HG03460 (cell line): ENCODE measurements at regions not wholly inside any gene's neighbourhood (a gene's known extent, or its start where the extent isn't known, plus 50 kb on each side); places are given as distances from the start of the nearest gene placed in this dataset.

Experiments
- ATAC-seq: cut with Tn5 transposase; IDR thresholded peaks from one replicate; pipeline ENCODE4 v1.9.1; 2021; ENCODE audit not compliant: unreplicated experiment

DNA sequence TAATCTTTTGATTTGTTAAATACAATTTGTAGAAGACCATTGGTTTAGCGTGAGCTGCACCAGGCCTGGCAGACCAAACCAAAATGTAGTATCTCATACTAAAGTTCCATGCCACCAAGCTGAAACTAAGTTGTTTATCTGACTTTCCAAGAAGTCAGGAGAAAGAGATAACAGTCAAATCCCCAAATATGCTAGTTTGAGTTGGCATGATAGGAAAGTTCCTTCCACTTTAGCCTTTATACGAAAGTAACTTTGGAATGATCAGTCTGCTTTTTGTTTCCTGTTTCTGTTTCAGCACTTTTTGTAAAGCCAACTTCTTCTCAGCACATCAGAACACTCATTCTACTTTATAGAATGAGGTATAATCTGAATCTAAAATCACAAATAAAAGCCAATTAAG lies 449.2 kb downstream of the GRXCR1 start:
- ATAC-seq, result no peak

DNA sequence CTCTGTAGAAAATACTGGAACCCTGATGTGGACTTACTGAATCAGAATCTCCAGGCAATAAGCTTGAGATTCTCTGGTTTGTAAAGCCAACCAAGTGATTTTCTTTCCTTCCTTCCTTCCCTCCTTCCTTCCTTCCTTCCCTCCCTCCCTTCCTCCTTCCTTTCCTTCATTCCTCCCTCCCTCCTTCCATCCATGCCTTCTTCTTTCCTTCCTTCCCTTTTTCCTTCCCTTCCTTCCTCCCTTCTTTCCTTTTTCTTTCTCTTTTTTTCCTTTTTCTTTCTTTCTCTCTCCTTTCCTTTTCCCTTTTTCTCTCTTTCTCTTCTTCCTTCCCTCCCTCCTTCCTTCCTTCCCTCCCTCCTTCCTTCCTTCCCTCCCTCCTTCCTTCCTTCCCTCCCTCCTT lies 450.8 kb downstream of the GRXCR1 start:
- no peak for ATAC-seq

DNA sequence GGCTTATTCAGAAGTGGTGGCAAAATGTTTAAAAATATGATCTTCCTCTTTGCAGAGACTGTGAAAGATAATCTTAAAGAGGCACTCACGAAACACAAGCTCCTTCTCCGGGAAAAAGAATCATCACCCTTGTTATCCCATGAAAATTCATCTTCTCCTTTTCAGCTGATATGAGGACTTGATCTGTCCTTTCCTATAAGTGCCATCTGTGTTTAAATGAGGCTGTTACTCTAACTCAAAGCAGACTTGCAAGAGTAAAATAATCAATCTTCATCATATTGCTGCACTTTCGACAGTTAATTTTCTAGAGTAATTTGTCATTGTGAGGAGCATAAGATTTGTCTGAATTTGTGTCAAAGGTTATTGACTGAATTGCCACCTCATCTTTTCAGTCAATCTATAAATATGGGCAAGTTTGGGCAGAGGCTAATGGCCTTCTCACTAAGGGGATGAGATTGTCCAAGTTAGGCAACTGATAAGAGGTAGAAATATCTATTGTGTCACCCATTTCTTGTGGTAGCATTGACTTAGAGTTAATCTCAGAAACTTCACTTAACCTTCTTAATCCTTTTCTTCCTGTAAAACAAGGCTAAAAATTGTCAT lies 452.9 kb downstream of the GRXCR1 start:
- ATAC-seq, result no peak

DNA sequence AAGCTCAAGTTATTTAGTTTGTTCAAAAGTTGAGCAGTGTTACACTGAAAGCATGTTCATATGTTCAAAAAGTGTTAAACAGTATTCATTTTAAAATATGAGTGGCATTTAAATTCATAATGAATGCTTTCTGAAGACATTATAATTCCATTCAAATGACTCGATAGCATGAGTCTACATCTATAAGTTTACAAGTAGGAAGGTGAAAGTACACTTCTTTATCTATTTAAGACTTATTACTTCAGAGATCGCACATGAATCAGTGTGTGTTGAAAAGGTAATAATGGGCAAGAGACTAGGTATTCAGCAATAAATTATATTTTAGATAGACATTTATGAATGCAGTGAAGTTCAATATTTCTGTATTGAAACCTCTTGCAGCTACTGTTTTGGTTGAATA lies 456.1 kb downstream of the GRXCR1 start:
- no peak for ATAC-seq

DNA sequence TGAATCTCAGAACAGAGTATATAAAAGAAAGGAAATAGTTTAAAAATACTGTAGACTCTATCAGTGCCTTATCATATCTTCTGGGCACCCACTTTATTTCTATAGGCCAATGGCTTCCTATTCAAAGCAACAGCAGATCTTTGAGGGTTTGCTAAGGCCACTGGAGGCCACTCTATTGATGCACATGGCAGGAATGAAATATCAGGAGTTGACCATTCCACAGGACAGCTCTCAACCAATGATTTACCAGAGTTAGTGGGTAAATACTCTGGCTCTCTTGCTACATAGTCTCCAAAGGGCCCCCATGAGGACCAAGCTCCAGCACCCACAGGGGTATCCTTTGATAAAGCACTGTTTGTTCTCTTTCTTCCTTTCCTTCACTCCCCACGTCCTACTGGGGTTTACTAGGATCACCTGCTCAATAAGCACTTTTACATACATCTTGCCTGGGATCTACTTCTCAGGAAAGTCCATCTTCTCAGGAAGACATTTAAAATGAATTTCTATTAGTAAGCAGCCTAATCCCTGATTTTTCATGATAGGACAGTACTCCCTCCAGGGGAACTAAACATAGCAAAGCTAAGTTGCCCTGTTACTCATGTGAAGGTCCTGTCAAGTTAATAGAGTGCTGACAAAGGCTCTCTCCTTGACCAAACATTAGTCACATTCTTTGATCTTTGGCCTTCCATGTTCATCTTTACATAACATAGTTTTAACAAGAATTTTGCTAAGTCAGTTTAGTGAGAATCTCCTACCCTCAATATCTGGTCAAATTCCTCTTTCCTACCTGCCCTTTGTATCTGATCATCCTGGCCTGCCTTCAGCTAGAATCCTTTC lies 459.7 kb downstream of the GRXCR1 start:
- ATAC-seq, result no peak

DNA sequence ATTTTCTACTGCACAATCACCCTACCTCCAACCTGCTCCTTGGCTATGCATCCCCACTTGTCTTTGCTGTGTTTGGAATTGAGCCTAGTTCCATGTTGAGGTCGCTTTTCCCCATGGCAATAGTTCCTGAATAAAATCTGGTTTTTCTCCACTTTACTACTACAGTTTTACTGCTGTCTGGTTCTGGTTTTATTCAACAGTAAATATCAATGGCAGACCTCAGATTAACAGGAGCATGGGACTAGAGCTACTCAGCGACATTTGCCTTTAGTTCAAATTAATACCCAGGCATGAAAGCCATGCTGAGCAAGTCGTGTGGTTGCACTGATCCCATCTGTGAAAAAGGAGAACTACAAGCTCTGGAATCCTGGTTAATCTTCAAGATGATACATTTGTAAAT lies 460.3 kb downstream of the GRXCR1 start:
- ATAC-seq, result no peak

DNA sequence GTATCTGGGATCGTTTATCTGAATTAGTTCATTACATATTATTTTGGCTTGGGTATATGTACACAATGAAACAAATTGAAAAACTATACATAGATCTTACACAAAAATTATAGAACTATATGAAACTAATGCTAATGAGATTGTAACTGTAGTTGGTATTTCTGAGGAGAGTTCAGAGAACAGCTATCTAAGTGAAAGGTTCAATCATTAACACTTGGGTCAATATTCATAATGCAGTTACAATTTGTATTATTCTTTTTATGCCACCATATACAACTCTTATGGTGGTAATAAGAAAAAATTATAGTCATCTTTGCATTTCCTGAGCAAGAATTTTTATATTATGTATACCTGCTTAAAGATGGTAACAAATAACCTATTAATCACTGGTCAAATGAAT lies 461.0 kb downstream of the GRXCR1 start:
- ATAC-seq, result no peak

DNA sequence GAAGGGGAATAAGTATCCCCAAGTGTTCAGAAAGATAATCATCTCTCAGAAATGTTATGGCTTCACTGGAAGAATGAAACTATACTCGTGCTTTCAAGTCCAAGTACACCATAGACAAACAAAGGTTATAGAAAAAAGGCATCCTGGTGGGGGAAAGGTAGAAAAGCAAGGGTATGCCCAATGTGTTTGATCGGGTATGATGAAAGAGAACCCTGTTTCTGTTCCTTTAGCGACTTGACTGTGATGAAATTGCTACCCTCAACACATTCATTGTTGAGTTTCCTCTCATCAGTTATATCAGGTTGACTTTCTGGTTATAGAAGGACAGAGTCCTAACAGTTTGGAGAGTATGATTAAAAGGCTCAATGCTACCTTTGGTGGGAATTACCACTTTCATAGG lies 464.3 kb downstream of the GRXCR1 start:
- ATAC-seq, result no peak

DNA sequence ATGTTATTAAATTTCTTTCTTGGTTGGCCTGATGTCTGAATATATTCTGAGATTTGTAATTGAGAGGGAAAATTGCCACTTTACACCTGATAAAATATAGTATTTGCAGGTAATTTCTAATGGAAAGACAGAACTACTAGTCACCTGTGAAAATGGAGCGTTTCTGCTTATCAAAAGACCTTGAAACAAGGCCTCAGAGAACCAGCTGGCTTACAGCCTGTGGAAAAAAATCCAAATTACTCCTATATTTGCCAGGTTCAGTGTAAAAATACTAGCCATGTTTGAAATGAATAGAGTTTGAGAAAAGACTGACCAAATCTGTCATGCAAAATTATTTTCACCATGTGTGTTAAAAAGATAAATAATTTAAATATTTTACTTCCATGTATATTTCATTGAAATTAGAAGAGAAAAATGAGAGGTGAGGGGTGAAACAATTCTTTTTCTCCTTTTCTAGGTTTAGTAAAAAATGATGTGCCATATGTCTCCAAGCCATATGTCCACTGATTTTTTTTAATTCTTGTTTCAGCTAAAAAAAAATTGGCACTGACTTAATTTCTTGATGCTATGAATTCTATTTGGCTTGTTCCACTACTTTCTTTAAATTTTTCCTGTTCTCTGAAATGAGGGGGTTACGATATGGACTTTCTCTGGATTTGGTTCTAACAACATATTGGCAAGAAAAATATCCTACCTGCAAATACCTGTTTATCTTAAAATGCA lies 464.9 kb downstream of the GRXCR1 start:
- no peak for ATAC-seq

DNA sequence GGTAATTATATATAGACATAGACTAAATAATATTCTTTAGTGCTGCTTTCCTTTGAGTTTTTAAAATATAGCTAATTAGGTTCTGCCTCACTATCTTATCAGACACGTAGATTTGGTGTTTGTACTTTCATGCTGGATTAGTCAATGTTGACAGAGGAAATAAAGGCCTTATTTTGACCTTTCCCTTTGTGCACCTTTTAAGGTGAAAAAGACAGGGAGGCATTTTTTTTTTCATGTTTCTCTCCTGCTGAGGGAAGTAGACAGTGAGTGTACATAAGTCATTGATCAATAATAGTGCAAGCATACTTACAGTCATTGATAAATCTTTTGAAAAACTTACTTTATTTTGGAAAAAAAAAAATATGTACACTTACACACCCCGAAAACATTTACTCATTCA lies 467.8 kb downstream of the GRXCR1 start:
- ATAC-seq, result no peak

DNA sequence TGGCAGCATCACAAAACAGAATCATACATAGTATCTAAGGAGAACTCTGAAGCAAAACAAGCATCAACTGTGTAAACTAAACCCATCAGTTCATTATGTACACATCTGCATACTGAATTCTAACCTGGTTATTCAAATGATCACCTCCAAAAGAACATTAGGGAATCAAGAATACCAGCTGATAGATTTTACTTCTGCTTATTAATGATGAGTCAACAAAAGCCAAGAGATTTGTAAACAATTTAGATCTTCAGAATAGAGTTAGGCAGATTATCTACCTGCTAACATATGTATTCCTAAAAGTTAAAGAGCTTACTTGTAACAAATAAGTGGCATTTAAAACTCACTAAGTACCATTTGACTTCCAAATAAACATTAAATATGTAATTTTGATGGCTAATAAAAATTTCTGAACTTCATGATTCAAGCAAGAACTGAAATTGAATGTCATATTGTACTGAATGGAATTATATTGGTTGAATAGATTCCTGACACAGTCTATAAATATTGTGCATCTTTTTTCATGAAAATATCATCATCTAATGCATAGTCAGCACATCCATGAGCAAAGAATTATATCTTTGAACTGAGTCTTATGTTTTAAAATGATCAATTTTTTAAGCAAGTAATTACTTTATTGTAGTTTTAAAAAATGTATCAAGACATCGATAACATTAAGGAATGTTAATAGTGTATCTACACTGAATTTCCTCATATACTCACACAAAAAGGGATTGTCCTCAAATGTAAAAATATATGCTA lies 470.5 kb downstream of the GRXCR1 start:
- no peak for ATAC-seq

DNA sequence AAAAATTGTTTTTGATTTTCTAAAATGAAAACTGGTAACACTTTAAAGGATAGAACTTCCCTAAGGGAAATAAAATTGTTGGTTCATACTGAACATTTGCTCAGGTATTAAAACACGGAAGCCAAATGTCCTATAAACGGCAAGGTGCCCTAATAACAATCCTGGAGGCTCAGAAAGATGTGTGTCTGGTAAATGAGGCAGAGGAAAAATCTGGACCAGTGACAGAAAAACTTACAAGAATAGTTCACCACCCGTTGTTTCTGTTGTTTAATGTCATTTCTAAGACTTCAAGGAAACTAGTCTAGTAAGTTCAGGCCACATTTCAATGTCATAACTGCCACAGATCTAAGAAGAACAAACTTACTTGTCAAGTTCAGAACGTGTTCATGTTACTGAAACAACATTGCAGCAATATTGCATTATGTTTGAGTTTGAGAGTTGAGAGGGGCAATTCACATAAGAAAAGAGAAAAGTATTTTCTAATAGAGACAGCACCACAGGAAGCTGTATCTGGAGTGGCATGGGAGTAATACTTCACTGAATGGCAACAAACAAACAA lies 476.6 kb downstream of the GRXCR1 start:
- ATAC-seq, result no peak

DNA sequence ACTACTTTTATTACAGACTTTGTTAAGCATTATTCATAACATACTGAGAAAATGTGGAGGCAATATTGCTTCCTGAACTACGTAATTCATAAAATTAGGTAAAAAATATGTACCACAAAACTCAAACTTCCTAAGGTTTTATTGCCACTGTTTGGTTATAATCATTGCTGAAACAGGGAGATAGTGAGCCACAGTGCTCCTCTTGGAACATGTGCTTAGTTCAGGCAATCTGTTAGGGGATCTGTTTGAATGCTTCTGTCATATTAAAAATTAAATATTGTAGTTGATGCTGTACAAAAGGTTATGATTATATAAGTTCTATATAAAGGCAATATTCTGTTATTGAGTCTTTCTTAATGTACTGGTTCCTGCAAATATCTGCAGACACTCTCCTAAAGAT lies 480.7 kb downstream of the GRXCR1 start:
- no peak for ATAC-seq

DNA sequence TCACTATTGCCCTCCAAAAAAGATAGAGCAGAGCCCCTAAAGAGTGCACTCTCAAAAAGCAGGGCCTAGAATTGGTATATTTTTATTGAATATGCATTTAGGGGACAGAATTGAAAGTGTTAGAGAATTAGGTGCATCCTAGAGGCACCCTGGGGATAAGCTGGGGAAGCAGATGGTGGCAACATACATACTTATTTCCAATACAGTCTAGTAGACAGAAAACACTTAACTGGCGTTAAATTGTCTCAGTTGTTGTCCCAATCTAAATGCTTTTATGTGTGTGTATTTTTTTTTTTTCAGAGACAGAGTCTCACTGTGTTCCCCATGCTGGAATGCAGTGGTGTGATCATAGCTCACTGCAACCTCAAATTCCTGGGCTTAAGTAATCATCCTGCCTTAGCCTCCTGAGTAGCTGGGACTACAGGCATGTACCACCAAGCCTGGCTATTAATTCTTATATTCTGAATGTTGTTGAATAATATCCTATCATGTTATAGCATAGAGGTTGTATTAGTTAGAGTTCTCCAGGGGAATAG lies 481.8 kb downstream of the GRXCR1 start:
- ATAC-seq, result no peak

DNA sequence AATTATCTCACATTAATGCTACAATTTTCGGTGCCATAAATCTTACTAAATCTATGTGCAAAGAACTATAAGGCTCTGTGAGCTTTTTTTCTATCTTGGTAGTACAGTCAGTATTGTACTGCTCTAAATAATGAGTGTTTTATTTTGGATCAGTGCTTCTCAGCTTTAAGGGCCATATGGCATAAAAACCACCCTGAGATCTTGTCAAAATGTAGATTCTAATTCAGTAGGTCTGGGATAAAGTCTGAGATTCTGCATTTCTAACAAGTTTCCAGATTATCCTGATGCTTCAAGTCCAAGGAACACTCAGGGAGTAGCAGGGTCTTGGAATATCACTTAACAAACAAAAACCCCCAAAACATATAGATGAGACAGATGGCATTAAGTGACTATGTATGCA lies 486.5 kb downstream of the GRXCR1 start:
- ATAC-seq, result no peak

DNA sequence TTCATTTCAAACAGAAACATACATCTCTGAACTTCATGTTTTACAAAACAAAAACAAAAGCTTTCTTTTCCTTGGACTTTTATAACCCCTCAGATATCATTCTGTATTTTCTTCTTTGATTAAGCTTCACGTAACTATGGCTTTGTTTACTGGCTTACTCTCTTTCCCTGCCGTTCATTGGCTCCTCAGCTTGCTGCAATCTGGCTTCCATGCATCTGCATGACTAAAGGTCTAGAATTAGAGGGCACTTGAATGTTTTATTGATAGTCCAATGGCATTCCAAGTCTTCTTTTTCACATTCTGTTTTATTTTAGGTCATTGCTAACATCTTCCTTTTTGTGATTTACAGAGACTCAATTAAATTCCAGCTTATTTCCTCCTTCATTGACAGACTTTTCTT lies 487.6 kb downstream of the GRXCR1 start:
- ATAC-seq, result no peak

DNA sequence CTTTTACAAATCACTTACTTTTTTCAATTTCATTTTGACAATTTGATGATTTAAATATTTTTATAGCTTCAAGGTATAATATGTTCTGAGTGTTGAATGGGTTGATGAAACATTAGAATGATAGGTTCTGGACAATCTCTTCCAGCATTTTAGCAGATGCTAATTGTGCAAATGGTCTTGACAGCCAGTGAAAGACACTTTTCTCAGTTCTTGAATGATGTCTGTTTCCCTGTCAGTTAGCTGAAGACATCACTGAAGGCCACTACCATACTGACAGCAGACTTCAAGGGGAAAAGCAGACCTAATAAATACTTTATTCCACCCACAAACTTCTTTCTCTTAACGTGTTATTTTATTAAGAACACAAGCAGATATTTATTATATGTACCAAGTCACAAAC lies 498.6 kb downstream of the GRXCR1 start:
- no peak for ATAC-seq

DNA sequence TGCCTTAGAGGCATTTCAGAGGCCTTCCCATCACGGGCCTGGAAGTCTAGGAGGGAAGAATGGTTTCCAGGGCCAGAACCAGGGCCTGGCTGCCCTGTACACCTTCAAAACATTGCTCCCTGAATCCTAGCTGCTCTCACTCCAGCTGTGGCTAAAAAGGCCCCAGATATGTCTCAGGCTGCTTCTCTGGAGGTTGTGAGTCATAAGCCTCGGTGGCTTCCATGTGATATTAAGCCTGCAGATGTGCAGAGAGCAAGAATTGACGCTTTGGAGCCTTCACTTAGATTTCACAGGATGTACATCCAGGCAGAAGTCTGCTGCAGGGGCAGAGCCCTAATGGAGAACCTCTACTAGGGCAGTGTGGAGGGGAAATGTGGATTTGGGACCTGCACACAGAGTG lies 502.5 kb downstream of the GRXCR1 start:
- no peak for ATAC-seq

DNA sequence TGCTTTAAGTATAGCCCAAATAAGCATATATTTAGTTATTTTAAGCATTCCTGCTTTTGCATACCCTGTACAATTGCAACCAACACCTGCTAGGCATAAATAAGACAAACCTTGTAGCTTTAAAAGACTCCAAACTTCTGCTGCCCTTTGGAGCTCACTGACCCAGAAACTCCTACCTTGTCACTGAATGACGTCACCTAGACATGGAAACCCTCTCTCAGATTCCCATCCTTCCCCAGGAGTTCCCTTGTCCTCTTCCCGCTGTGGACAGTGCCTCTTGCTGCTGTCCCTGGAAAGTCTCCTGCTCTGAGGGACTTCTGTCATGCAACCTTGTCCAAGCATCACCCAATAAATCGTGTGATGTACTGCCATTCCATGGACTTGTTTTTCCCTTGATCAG lies 507.2 kb downstream of the GRXCR1 start:
- ATAC-seq, result no peak

DNA sequence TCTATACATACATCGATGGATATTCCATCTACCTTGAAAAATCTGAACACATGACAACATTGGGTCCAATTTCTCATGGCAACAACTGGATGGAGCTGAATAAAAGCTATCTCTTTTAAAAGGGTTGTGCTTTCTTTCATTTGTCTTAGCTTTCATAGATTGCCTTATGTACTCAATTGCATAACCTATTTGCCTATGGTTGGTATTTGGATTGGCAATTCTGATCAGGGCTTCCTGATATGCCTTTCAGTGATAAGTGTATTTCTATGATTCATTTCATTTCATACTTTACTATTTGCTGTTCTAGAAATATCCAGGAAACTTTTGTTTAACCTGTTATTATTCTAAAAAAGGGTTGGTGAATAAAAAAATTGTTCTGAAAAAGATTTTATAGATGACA lies 509.9 kb downstream of the GRXCR1 start:
- ATAC-seq, result no peak

DNA sequence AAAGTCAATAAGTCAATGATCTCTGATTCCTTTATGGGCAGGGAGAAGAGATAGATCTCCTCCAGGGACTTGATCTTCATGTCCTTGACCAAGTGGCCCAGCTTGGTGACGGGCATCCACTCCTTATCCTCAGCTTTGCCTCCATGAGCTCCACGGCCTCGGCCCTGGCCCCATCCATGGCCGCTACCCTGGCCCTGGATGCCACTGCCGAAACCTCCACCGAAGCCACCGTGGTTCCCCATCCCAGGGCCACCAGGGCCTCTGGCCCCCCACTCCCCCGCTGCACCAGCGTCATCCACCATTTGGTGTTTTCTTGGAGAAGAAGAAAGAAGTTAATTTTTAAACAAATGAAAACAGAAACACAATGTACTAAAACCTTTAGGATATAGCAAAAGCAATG lies 518.1 kb downstream of the GRXCR1 start:
- no peak for ATAC-seq
